ENCODE measurements at regions not wholly inside any gene's neighbourhood (a gene's known extent, or its start where the extent isn't known, plus 50 kb on each side); places are given as distances from the start of the nearest gene placed in this dataset.
"Not testable (repeated sequence)": the region's sequence is repeated elsewhere in the genome, so short reads cannot be mapped to it uniquely, and the experiment has no call there.

- no peak for DNase-seq
Measured at GRCh38 chr11:28963187-28963586, 855.0 kb downstream of the METTL15 start.

DNA sequence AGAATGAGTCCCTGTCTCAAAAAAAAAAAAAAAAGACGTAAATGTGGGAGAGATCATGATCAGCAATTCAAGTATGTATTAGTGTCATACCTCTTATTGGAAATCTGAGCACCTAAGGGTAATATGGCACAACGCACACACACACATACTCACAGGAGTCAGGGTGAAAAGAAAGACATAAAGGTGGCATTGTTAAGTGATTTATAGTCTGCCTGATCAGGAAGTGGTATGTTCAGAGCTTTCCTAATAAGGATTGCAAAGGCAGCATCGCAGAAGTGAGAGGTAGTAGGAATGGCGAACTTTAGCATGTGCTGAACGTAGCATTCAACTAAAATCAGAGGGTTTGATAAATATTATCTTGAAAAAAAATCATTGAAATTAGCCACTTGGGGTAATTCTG lies 854.3 kb downstream of the METTL15 start:
- DNase-seq, result no peak

GRCh38 chr11:28961726-28962125 lies 853.5 kb downstream of the METTL15 start:
- DNase-seq, result no peak

DNA sequence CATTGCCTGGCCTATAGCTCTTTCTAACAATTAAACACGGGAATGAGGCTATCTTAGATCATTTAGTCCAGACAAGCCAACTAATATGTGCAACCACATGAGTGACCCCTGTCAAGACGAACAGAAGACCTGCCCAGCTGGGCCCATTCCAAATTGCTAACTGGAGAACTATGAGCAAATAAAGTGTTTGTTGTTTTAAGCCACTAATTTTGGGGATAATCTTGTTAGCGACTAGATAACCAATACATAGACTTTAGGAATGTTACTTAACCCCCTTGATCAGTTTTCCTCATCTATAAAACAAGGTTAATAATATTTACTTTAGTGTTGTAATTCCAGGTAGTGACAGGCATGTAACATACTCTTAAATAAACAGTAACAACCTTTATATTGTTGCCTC lies 848.3 kb downstream of the METTL15 start:
- DNase-seq, result no peak

DNA sequence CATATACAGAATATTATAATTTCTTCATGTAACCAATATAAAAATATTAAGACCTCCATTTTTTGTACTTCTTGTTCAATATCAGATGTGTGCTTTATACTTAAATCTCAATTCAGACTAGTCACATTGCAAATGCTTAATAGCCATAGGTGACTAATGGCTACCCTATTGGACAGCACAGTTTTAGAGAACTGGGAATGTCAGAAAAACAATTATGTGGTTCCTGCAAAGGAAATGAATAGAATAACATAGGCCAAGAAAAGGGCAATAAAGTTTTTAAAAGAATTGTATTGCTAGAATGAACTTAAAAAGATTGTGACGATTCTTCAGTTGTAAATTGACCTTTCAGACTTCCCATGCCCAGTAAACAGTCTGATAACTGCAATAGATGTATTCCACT lies 843.0 kb downstream of the METTL15 start:
- no peak for DNase-seq

- DNase-seq, result no peak
Measured at GRCh38 chr11:28939381-28939780, 831.2 kb downstream of the METTL15 start.

DNA sequence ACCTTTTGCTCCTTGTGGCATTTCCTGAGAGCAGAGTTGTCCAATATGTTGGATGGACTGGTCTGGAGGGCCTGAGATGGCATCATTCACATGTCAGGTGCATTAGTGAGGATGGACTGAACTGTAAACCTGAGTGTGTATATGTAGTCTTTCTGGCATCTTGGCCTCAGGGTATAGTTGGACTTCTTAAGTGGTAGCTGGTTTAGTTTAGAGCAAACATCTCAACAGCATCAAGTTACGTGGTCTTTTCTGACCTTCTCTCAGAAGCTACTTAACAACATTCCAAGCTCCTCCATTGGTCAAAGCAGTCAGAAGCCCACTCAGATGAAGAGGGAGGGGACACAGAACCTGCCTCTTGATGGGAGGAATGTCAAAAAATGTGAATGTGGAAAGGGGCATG lies 829.9 kb downstream of the METTL15 start:
- no peak for DNase-seq

DNA sequence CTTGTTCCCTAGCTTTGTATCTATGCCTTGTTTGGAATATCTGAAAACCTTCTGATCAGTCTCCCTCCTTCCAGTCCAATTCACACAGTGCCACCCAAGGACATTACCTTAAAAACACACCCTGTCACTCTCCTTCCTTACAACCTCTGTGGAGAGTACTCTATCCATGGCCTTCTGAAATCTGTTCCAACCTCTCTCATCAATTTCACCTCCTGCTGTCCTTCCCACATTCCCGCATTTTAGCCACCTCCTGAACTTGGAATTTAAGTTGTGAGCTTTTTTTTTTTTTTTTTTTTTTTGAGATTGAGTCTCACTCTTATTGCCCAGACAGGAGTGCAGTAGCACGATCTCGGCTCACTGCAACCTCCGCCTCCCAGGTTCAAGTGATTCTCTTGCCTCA lies 824.8 kb downstream of the METTL15 start:
- DNase-seq, result no peak

DNA sequence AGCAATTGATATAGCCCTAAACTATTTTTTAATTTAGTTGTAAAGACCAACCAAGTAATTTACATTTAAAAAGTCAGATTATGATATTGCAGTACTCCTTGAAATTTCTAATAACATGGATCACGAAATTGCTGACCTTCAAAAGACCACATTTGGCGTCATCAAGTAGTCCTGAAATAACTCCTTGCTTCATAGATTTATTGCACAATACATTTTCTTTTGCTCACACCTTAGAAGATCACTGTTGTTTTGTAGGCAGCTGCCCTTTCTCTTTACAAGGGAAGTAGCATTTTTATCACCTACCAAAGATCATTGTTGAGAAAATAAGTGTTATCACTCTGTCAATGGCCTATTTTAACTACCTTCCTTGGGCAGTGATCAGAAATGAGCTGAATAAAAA lies 815.8 kb downstream of the METTL15 start:
- DNase-seq, result no peak

GRCh38 chr11:28922386-28922981 lies 814.3 kb downstream of the METTL15 start:
- no peak for DNase-seq

DNA sequence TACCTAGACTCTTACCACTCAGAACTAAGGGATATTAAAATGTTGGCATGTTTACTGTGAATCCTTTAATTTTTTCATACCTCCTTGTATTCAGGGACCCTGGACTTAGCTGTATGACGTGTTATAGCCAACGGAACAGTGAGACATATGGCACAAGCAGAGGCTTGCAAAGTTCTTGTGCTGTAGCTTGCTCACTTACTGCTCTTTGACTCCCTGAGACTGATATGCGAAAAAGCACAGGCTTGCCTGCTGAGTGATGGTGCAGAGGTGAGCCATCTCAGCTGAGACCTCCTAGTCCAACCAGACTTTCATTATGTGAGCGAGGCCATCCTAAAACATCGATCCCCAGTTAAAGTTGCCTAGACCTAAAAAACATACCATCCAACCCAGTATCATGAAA lies 811.0 kb downstream of the METTL15 start:
- no peak for DNase-seq

- no peak for DNase-seq
Measured at GRCh38 chr11:28913883-28914282, 805.7 kb downstream of the METTL15 start.

GRCh38 chr11:28911829-28912228 lies 803.6 kb downstream of the METTL15 start:
- DNase-seq, result no peak

DNA sequence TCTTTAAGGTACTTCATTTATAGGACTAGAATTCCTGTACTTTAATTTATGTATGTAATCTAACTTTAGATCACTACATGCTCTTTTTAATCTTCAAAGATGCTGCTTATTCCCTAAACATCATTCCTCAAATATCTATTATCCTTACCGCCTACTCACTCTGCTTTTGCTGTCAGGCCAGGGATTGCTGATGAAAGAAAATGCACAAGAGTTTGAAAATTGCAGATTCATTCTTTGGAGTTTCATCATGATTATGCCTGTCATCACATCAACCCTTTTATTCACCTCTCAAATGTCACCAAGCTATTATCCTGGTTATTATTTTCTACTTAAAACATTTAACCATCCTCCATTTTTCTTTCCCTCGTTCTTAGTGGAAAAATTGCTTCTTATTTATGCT lies 802.7 kb downstream of the METTL15 start:
- no peak for DNase-seq

DNA sequence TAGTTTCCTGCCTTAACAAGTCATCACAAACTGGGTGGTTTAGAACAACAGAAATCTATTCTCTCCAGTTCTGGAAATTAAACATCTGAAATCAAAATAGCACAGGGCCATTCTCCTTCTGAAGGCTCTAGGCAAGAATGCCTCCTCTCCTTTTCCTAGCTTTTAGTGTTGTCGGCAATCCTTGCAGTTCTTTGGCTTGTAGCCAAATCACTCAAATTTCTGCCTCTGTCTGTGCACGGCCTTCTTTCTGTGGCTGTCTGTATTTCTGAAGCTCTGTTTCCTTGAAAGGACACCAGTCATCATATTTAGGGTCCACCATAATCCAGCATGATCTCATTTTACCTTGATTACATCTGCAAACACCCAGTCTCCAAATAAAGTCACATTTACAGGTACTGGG lies 795.5 kb downstream of the METTL15 start:
- DNase-seq, result no peak

DNA sequence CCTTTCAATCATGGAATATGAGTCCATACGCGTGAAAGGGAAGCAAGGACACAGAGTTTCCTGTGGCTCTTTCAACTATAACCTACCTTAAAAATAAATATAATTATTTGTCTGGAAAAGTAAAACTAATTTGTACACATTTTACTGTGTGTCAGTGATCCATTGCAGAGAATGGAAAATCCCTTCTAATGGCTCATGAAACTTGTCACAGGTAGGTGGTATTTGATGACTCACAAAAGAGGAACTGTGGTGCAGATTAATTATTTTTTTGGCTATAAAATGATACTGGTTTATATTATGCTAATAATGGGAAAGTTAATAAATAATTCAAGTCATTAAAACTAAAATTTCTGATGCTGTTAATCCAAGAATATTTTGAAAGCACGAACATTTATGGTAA lies 792.2 kb downstream of the METTL15 start:
- DNase-seq, result no peak

- DNase-seq, result no peak
Measured at GRCh38 chr11:28899706-28900105, 791.5 kb downstream of the METTL15 start.

DNA sequence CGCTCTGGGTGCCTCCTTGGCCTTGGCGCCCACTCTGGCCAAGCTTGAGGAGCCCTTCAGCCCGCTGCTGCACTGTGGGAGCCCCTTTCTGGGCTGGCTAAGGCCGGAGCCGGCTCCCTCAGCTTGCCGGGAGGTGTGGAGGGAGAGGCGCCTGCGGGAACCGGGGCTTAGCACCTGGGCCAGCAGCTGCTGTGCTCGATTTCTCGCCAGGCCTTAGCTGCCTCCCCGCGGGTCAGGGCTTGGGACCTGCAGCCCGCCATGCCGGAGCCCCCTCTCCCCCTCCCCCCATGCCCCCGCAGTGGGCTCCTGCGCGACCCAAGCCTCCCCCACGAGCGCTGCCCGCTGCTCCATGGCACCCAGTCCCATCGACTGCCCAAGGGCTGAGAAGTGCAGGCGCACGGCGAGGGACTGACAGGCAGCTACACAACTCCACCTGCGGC lies 782.4 kb downstream of the METTL15 start:
- not testable (repeated sequence) for DNase-seq

DNA sequence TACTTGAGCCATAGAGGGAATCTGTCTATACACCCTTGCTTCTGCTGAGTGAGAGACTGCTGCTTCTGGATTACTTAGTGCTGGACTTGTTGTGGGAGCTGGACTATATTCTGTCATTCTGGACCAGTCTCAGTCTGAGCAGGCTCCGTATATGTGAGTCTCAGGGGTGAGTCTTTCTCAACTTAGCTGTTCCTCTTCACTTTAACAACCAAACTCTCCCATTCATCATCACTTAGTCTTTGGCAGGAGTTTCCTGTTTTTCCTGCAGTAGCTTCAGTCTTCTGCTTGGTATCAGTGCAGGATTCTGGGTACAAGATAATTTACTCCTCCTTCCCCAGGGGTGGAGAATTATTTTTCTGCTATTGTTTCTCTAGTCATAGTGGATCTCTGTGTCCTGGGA lies 779.5 kb downstream of the METTL15 start:
- DNase-seq, result no peak

- no peak for DNase-seq
Measured at GRCh38 chr11:28879869-28880268, 771.7 kb downstream of the METTL15 start.

DNA sequence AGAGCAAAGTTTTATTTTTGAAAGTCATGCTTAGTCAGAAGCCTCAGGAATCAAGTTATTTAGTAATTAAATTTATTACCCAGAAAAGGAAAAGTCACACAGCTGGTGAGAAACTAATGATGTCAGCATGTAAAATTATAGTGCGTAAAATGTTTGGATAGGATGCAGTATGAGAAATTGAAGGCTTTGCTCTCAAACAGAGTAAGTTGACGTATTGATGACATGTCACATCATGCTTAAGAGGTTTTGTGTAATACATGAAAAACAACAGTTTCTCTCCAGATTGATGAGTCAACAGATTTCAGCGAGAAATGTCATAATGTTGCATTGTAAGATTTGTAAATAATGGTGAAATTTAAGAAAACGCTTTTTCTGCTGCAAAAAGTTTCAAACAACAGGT lies 769.8 kb downstream of the METTL15 start:
- no peak for DNase-seq

DNA sequence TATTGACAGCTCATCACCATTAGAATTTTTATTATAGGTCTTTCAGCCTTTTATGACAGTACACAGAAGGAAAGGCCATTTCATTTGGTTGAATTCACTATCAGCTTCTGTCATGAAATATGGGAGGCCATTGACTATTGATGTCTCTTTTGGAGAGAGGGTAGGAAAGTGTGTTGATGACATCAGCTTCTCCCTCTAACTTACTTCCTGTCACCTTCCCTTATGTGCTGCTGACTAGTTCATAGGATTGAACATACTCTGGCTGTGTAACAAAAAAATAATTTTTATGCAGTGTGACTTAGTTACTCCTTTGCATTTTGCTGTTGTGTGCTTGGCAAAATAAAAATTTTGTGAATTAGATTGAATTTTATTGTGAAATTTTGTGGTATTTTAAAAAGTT lies 769.2 kb downstream of the METTL15 start:
- no peak for DNase-seq

DNA sequence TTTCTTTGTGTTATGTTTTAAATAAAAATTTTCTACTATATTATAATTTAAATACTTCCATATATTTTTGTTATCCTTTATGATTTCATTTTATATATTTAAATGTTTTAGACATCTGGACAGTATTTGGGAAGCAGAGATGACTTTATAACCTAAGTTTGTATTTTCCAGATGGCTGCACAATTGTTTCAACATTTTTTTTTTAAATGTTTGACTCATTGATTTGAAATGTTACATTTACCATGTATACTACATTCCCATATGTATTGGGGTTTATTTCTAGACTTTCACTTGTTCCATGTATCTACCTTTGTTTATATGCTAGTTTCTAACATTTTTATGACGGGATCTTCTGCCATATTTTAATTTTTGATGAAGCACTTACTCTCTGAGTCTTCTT lies 766.5 kb downstream of the METTL15 start:
- no peak for DNase-seq

GRCh38 chr11:28871090-28871489 lies 762.9 kb downstream of the METTL15 start:
- DNase-seq, result no peak

GRCh38 chr11:28863422-28863821 lies 755.2 kb downstream of the METTL15 start:
- no peak for DNase-seq

GRCh38 chr11:28860893-28861292 lies 752.7 kb downstream of the METTL15 start:
- no peak for DNase-seq
